Mucosa of descending colon (tissue), 3 donors: ENCODE measurements at regions not wholly inside any gene's neighbourhood (a gene's known extent, or its start where the extent isn't known, plus 50 kb on each side); places are given as distances from the start of the nearest gene placed in this dataset.

ENCODE experiments used
- ATAC-seq: fragments of 200-7000 bp; cut with Tn5 transposase; one replicate; pipeline ENCODE4 v1.9.1; 2020; ENCODE audit warnings: mild to moderate bottlenecking, moderate library complexity
- DNase-seq, 3 donors: peaks; one replicate each; pipeline ENCODE4 v3.0.0-alpha.2; 2020
- H3K36me3 ChIP-seq: fragments of 200-600 bp; one replicate; pipeline ENCODE4 v1.8.0; 2021; ENCODE audit warnings: low read depth, mild to moderate bottlenecking
- H3K4me1 ChIP-seq: fragments of 200-600 bp; one replicate; pipeline ENCODE4 v1.8.0; 2021; ENCODE audit warnings: low read depth, mild to moderate bottlenecking
- H3K4me3 ChIP-seq: fragments of 200-600 bp; one replicate; pipeline ENCODE4 v1.8.0; 2021; ENCODE audit warnings: mild to moderate bottlenecking
- H3K9me3 ChIP-seq: fragments of 200-600 bp; one replicate; pipeline ENCODE4 v1.8.0; 2021; ENCODE audit warnings: mild to moderate bottlenecking
- intact Hi-C, 2 donors: fragments of 100-400 bp; cut with DNase I in 1 of 2; cut with micrococcal nuclease in 1 of 2; formaldehyde crosslinking; loops; one replicate each; pipeline versions ENCODE4 v1.11.0 to v1.11.1; 2022; cut with DNase I, micrococcal nuclease
- TF ChIP-seq, protein P1 (sequence below): fragments of 200-600 bp; IDR thresholded peaks from one replicate; pipeline ENCODE4 v1.8.0; 2022; ENCODE audit warnings: antibody characterized with exemption, mild to moderate bottlenecking
- donor health status: DM: no; HTN: no; CAD: no; lungs with moderate emphysema.
- donor health status: DM: no; HTN: no; CAD: no.
- donor health status: DM: no; HTN: yes; CAD: no.

DNA sequence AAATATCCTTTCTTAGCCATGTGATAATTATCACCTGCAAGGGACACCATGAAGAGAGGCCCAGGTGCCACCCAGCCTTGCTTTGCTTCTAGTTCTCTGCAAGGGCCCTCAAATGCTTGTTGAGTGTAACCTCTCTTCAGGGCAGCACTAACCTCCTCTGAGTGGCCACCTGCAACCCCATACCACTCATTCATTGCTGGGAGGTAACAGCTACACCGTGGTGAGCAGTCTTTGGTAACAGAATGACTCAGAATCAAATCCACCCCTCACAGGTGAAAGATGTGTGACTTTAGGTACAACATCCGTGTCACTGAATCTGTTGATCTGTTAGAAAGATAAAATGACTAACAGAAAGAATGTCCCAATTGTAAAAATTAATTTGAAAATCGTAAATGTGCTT, 365.1 kb upstream of the TRPC7 start:
- no peaks in the 10 kb centered on the region for H3K9me3 ChIP-seq
- no peaks in the 10 kb centered on the region for H3K4me1 ChIP-seq
- DNase-seq (no peak), ATAC-seq (no peak)
- intact Hi-C loops, result no loop called here
- H3K4me3 ChIP-seq, result no peak overlapping the region
- TF ChIP-seq, protein P1, sequence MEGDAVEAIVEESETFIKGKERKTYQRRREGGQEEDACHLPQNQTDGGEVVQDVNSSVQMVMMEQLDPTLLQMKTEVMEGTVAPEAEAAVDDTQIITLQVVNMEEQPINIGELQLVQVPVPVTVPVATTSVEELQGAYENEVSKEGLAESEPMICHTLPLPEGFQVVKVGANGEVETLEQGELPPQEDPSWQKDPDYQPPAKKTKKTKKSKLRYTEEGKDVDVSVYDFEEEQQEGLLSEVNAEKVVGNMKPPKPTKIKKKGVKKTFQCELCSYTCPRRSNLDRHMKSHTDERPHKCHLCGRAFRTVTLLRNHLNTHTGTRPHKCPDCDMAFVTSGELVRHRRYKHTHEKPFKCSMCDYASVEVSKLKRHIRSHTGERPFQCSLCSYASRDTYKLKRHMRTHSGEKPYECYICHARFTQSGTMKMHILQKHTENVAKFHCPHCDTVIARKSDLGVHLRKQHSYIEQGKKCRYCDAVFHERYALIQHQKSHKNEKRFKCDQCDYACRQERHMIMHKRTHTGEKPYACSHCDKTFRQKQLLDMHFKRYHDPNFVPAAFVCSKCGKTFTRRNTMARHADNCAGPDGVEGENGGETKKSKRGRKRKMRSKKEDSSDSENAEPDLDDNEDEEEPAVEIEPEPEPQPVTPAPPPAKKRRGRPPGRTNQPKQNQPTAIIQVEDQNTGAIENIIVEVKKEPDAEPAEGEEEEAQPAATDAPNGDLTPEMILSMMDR, result no peak
- no peaks in the 10 kb centered on the region for H3K36me3 ChIP-seq

DNA sequence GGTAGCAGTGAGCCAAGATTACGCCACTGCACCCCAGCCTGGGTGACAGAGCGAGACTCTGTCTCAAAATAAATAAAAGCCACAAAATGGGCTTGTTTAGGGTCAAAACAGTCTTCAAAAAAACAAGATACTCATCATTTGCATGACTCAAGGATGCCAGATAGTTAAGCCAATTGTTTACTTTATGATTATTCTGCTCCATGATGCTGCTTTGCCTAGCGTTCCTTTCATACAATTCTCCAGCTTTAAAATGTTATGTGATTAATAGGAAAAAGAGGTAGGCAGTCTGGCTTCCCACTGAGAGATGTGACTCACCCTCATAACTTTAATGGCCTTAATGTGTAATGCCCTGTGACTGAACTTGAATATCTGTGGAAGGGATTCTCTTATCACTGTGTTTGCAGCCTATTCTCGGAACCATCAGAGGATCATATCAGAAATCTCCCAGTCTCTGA, 364.6 kb upstream of the TRPC7 start:
- intact Hi-C loops, result no loop called here
- no peaks in the 10 kb centered on the region for H3K4me1 ChIP-seq
- ATAC-seq (no peak), DNase-seq (no peak)
- no peaks in the 10 kb centered on the region for H3K36me3 ChIP-seq
- TF ChIP-seq, protein P1, result no peak
- H3K4me3 ChIP-seq, result no peak overlapping the region
- no peaks in the 10 kb centered on the region for H3K9me3 ChIP-seq

GRCh38 chr5:136726506-136726905, 361.2 kb upstream of the TRPC7 start:
- no peaks in the 10 kb centered on the region for H3K4me1 ChIP-seq
- no peaks in the 10 kb centered on the region for H3K36me3 ChIP-seq
- TF ChIP-seq, protein P1, result no peak
- intact Hi-C loops, result no loop called here
- H3K4me3 ChIP-seq, result no peak overlapping the region
- no peak for ATAC-seq
- DNase-seq, result no peak
- no peaks in the 10 kb centered on the region for H3K9me3 ChIP-seq

DNA sequence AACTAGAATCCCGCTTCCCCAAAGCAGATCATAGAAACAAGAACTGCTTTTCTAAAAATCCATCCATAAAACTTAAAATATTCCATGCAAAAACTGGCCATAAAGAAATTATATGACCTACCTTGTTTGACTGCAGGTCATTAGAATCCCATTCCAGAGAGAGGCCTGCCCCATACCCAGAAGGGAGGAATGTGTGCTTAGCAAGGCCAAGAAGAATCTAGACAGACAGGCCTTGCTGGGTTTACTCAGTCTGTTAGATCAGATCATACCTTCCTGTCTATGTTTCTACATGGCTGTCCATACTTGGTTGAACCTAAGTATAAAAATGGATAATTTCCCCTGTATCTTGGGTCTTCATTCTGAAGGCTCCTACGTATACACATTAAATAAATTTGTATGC, 358.8 kb upstream of the TRPC7 start:
- Histone ChIP-seq H3K9me3 (no peaks in the 10 kb centered on the region), H3K4me1 (no peaks in the 10 kb centered on the region), H3K4me3 (no peak overlapping the region), H3K36me3 (no peaks in the 10 kb centered on the region)
- ATAC-seq (no peak), DNase-seq (no peak)
- TF ChIP-seq, protein P1, result no peak
- intact Hi-C loops, result no loop called here

GRCh38 chr5:136722581-136722980, 357.2 kb upstream of the TRPC7 start:
- Histone ChIP-seq H3K36me3 (no peaks in the 10 kb centered on the region), H3K9me3 (no peaks in the 10 kb centered on the region), H3K4me3 (no peak overlapping the region), H3K4me1 (no peaks in the 10 kb centered on the region)
- intact Hi-C loops, result no loop called here
- ATAC-seq (no peak), DNase-seq (no peak)
- TF ChIP-seq, protein P1, result no peak

DNA sequence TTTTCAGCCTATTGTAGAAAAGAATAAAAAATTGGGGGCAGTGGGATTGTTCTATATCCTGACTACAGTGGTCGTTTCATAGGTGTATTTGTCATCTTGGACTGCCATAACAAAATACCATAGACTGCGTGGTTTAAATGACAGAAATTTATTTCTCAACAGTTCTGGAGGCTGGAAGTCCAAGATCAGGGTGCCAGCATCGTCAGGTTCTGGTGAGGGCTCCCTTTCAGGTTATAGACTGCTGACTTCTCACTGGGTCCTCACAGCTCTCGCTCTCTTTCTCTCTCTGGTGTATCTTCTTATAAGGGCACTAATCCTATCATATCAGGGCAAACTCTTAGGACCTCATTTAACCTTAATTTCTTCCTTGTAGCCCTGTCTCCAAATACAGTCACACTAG, 356.7 kb upstream of the TRPC7 start:
- no peak for ATAC-seq
- no peak for DNase-seq
- Histone ChIP-seq H3K4me1 (no peaks in the 10 kb centered on the region), H3K9me3 (no peaks in the 10 kb centered on the region), H3K36me3 (no peaks in the 10 kb centered on the region), H3K4me3 (no peak overlapping the region)
- intact Hi-C loops, result no loop called here
- TF ChIP-seq, protein P1, result no peak
